ENCODE measurements at regions not wholly inside any gene's neighbourhood (a gene's known extent, or its start where the extent isn't known, plus 50 kb on each side); places are given as distances from the start of the nearest gene placed in this dataset.

DNA sequence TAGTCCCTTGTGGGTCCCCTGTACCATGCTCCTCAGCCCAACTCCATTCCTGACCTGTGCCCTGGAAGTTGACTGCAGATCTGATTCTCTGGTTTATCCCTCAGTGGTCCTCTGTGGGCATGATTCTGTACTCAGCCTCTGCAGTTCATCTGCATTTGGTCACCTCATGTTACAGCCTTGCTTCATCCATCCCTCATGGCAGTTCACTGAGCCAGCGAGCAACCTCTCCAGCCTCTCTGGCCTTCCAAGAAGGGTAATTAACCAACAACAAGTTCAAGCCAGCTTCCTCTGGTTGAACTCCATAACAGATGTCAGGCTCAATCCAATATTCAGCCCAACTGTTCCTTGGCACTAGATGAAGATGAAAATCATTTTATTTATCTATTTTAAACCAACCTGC is 509.5 kb downstream of the NTRK3 start (continued):
- TF ChIP-seq FOSL1 (IDR thresholded peaks at IDR 0.05; ENCODE audit: insufficient read depth, low read depth, low read length) (no peak), CBX5 (IDR thresholded peaks at IDR 0.05; ENCODE audit: low read depth, low read length) (no peak)

DNA sequence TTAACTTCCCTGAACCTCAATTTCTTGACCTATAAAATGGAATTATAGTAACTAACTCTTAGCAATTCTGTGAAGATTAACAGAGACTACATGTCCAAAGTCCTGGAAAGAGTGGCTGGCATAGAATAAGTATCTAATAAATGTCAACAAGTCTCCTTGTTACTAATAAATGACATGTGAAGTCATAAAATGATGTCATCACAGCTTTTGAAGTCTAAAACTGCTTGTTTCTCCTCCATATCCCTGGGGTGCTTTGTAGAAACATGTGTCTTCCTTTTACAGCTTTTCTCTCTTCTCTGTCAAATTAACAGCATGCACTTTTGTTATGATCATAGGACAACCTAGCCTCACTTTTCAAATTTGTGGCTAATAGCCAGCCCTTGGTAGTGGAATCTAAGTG is 510.2 kb downstream of the NTRK3 start:
- no peaks in the 10 kb centered on the region; a peak in 1 of 7 replicates for H3K4me1 ChIP-seq (replicated peaks in 1 of 4; ENCODE audit: control insufficient read depth in 3 of 4, insufficient read depth in 4 of 4, low read length in 3 of 4)
- H3K4ac ChIP-seq (replicated peaks; ENCODE audit: insufficient read length, low read depth, low read length): no peak overlapping the region
- no peaks in the 10 kb centered on the region for H3K27me3 ChIP-seq (replicated peaks in 1 of 4; ENCODE audit: control insufficient read depth in 3 of 4, extremely low read depth in 1 of 4, insufficient read depth in 3 of 4, low read length in 3 of 4)
- H2BK5ac ChIP-seq (ENCODE audit: low read depth, low read length): no peak overlapping the region
- DNase-seq (ENCODE audit: low read depth in 1 of 2, low spot score in 2 of 2): no peak
- H4K8ac ChIP-seq (ENCODE audit: extremely low read depth, insufficient read depth, low read length): no peak overlapping the region
- H2AFZ ChIP-seq (ENCODE audit: low read length): no peak overlapping the region
- no peak overlapping the region for H3K56ac ChIP-seq (replicated peaks; ENCODE audit: insufficient read length, low read depth, low read length)
- no peak overlapping the region for H3K4me3 ChIP-seq (ENCODE audit: extremely low read depth in 1 of 4, insufficient read depth in 2 of 4, low read depth in 3 of 4, low read length in 4 of 4)
- no peak overlapping the region for H2BK20ac ChIP-seq (ENCODE audit: low read length)
- H3K9me3 ChIP-seq (ENCODE audit: insufficient read depth in 2 of 2, low read depth in 1 of 2, low read length in 1 of 2): no peaks in the 10 kb centered on the region
- no peaks in the 10 kb centered on the region for H3K36me3 ChIP-seq (ENCODE audit: control insufficient read depth in 2 of 4, insufficient read depth in 4 of 4, low read length in 3 of 4)
- no peak overlapping the region for H4K5ac ChIP-seq (ENCODE audit: insufficient read length, low read depth, low read length)
- TF ChIP-seq KDM1A (IDR thresholded peaks at IDR 0.05; ENCODE audit: borderline replicate concordance, low read length): no peak
- TF ChIP-seq KDM4A (IDR thresholded peaks at IDR 0.05; ENCODE audit: low read depth, low read length, severe bottlenecking): no peak
- TF ChIP-seq SRF (IDR thresholded peaks at IDR 0.05; ENCODE audit: low read depth, low read length): no peak
- TF ChIP-seq SP2 (IDR thresholded peaks at IDR 0.05; ENCODE audit: low read length): no peak
- TF ChIP-seq TCF12 (IDR thresholded peaks at IDR 0.05; ENCODE audit: low read depth, low read length): no peak
- TF ChIP-seq, protein P1, sequence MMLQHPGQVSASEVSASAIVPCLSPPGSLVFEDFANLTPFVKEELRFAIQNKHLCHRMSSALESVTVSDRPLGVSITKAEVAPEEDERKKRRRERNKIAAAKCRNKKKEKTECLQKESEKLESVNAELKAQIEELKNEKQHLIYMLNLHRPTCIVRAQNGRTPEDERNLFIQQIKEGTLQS (IDR thresholded peaks at IDR 0.05; ENCODE audit: insufficient read depth, low read depth, low read length): no peak
- no peak for TF ChIP-seq EGR1 (IDR thresholded peaks at IDR 0.05; ENCODE audit: borderline replicate concordance, low read depth, low read length)
- TF ChIP-seq PHF8 (conservative IDR thresholded peaks at IDR 0.05; ENCODE audit: low read depth, low read length): no peak
- TF ChIP-seq BACH1 (IDR thresholded peaks at IDR 0.05; ENCODE audit: low read length): no peak
- no peak for TF ChIP-seq CBX5 (IDR thresholded peaks at IDR 0.05; ENCODE audit: low read depth, low read length)
- no peaks in the 10 kb centered on the region for H3K79me1 ChIP-seq (ENCODE audit: low read depth, low read length)
- no peak overlapping the region for H2AK5ac ChIP-seq (ENCODE audit: low read depth, low read length)
- no peak overlapping the region for H3K23ac ChIP-seq (ENCODE audit: insufficient read length)
- H3K79me2 ChIP-seq (ENCODE audit: control insufficient read depth in 1 of 2, insufficient read depth in 2 of 2, low read length in 2 of 2): no peaks in the 10 kb centered on the region
- H3K14ac ChIP-seq (ENCODE audit: insufficient read length): no peak overlapping the region
- no peaks in the 10 kb centered on the region for H4K20me1 ChIP-seq (replicated peaks in 1 of 2; ENCODE audit: control insufficient read depth in 1 of 2, insufficient read depth in 2 of 2, low read length in 2 of 2)
- no peak overlapping the region for H2BK15ac ChIP-seq (ENCODE audit: low read length)
- H2BK120ac ChIP-seq (replicated peaks; ENCODE audit: low read depth, low read length): no peak overlapping the region
- H2BK12ac ChIP-seq (ENCODE audit: low read depth, low read length): no peak overlapping the region
- H3K27ac ChIP-seq (ENCODE audit: low read depth, low read length): no peak overlapping the region
- FAIRE-seq: no peak
- H3K9ac ChIP-seq (replicated peaks in 1 of 4; ENCODE audit: extremely low read depth in 1 of 4, low read depth in 3 of 4, low read length in 3 of 4): no peak overlapping the region
- no peak overlapping the region for H3K18ac ChIP-seq (ENCODE audit: extremely low read depth, low read length)
- no peaks in the 10 kb centered on the region for H3K23me2 ChIP-seq (ENCODE audit: low read depth, low read length)
- ChIA-PET POLR2A (ENCODE audit: partially characterized antibody) (no interaction called here), CTCF (ENCODE audit: partially characterized antibody) (no interaction called here)
- no peak overlapping the region for H3K4me2 ChIP-seq (ENCODE audit: insufficient read depth in 1 of 2, low read depth in 2 of 2, low read length in 2 of 2)
- no peak overlapping the region for H4K91ac ChIP-seq (replicated peaks; ENCODE audit: insufficient read length, low read length)
